Body of pancreas (tissue), 4 donors: ENCODE measurements at regions not wholly inside any gene's neighbourhood (a gene's known extent, or its start where the extent isn't known, plus 50 kb on each side); places are given as distances from the start of the nearest gene placed in this dataset.

Experiments used
- ATAC-seq: fragments of 150-250 bp; one replicate; pipeline ENCODE4 v1.9.1; 2016
- DNase-seq, 4 donors: peaks; one replicate each; pipeline ENCODE4 v3.0.0-alpha.2; 2019
- H3K27ac ChIP-seq, 4 donors: fragments of 200-600 bp; sonication (generic); 1 replicate in 3 of 4; 2 replicates in 1 of 4; pipeline versions ENCODE4 v1.5.1 to v1.6.1; 2016 to 2019; ENCODE audit warnings: mild to moderate bottlenecking in 1 of 4, mixed read lengths in 1 of 4, moderate library complexity in 1 of 4
- H3K27me3 ChIP-seq, 2 donors: fragments of 200-600 bp; sonication (generic); one replicate each; pipeline ENCODE4 v1.6.0; 2016; ENCODE audit warnings: mild to moderate bottlenecking in 1 of 2
- H3K36me3 ChIP-seq, 2 donors: fragments of 200-600 bp; sonication (generic); replicated peaks in 1 of 2; 2 replicates each; pipeline ENCODE4 v1.5.1; 2016; ENCODE audit warnings: low read depth in 2 of 2; ENCODE audit not compliant: insufficient read depth in 1 of 2
- H3K4me1 ChIP-seq: fragments of 200-600 bp; sonication (generic); one replicate; pipeline ENCODE4 v1.6.0; 2016
- H3K4me3 ChIP-seq, 2 donors: fragments of 200-600 bp; sonication (generic); 1 replicate in 1 of 2; 2 replicates in 1 of 2; pipeline ENCODE4 v1.5.1; 2016 to 2019
- H3K9me3 ChIP-seq, 3 donors: fragments of 200-600 bp; sonication (generic); 1 replicate in 2 of 3; 2 replicates in 1 of 3; pipeline ENCODE4 v1.5.1; 2016
- CTCF ChIP-seq, 7 experiments: fragments of 450-650 bp in 4 of 7; fragments of 200-600 bp in 3 of 7; sonication (generic) in 3 of 7; IDR thresholded peaks; one replicate each; pipeline ENCODE4 v1.5.1; 2016 to 2019; ENCODE audit warnings: antibody characterized with exemption in 7 of 7
- POLR2A ChIP-seq, 3 donors: fragments of 450-650 bp; IDR thresholded peaks; one replicate each; pipeline ENCODE4 v1.6.1; 2016; ENCODE audit warnings: antibody characterized with exemption in 3 of 3, mild to moderate bottlenecking in 2 of 3
- WGBS, 2 donors: methylation state at CpG; one replicate each; pipeline ENCODE4 v1.1.5; 2017; 5-methylcytosine and 5-hydroxymethylcytosine counted together
- intact Hi-C: fragments of 100-400 bp; cut with DNase I; formaldehyde crosslinking; loops from one replicate; pipeline ENCODE4 v1.15.1; 2023

GRCh38 chr2:188675391-188676009 lies 298.7 kb upstream of the COL3A1 start:
- TF ChIP-seq CTCF (IDR thresholded peaks at IDR 0.05) (no peak), POLR2A (IDR thresholded peaks at IDR 0.05) (no peak)
- Histone ChIP-seq H3K27ac (no peak overlapping the region), H3K36me3 (no peaks in the 10 kb centered on the region), H3K4me3 (no peak overlapping the region), H3K27me3 (no peaks in the 10 kb centered on the region), H3K9me3 (no peaks in the 10 kb centered on the region), H3K4me1 (no peaks in the 10 kb centered on the region)
- no peak for DNase-seq
- no peak for ATAC-seq
- intact Hi-C loops = no loop called here

GRCh38 chr2:188676010-188676400 lies 298.2 kb upstream of the COL3A1 start:
- Histone ChIP-seq H3K9me3 (no peaks in the 10 kb centered on the region), H3K27ac (no peak overlapping the region), H3K36me3 (no peaks in the 10 kb centered on the region), H3K4me1 (no peaks in the 10 kb centered on the region), H3K27me3 (no peaks in the 10 kb centered on the region), H3K4me3 (no peak overlapping the region)
- intact Hi-C loops = no loop called here
- TF ChIP-seq CTCF (IDR thresholded peaks at IDR 0.05) (no peak), POLR2A (IDR thresholded peaks at IDR 0.05) (no peak)
- ATAC-seq (no peak), DNase-seq (no peak)
- WGBS, 2 donors = 95 to 98% methylated on average over 1 of the region's 1 CpG

GRCh38 chr2:188677142-188677541 lies 297.0 kb upstream of the COL3A1 start:
- no peak overlapping the region for H3K4me3 ChIP-seq
- ATAC-seq = no peak
- H3K9me3 ChIP-seq = no peaks in the 10 kb centered on the region
- H3K27ac ChIP-seq = no peak overlapping the region
- no peak for TF ChIP-seq CTCF (IDR thresholded peaks at IDR 0.05)
- no peak for TF ChIP-seq POLR2A (IDR thresholded peaks at IDR 0.05)
- intact Hi-C loops = no loop called here
- H3K4me1 ChIP-seq = no peaks in the 10 kb centered on the region
- no peaks in the 10 kb centered on the region for H3K36me3 ChIP-seq
- no peak for DNase-seq
- H3K27me3 ChIP-seq = no peaks in the 10 kb centered on the region

- Histone ChIP-seq H3K4me3 (no peak overlapping the region), H3K4me1 (no peaks in the 10 kb centered on the region), H3K36me3 (no peaks in the 10 kb centered on the region), H3K9me3 (no peaks in the 10 kb centered on the region), H3K27me3 (no peaks in the 10 kb centered on the region), H3K27ac (no peak overlapping the region)
- intact Hi-C loops = no loop called here
- DNase-seq (no peak), ATAC-seq (no peak)
- TF ChIP-seq CTCF (IDR thresholded peaks at IDR 0.05) = no peak
- TF ChIP-seq POLR2A (IDR thresholded peaks at IDR 0.05) = no peak
- WGBS, 2 donors = 35 to 45% methylated on average over 2 of the region's 2 CpGs
Observed at GRCh38 chr2:188678882-188679281, 295.3 kb upstream of the COL3A1 start.

GRCh38 chr2:188682838-188683237 lies 291.3 kb upstream of the COL3A1 start:
- WGBS, 2 donors = 31 to 43% methylated on average over 1 of the region's 1 CpG

More at GRCh38 chr2:188682838-188683237, 291.3 kb upstream of the COL3A1 start:
- DNase-seq = no peak
- no peak overlapping the region for H3K27ac ChIP-seq
- H3K9me3 ChIP-seq = no peaks in the 10 kb centered on the region
- ATAC-seq = no peak
- no peak overlapping the region for H3K4me3 ChIP-seq
- H3K36me3 ChIP-seq = no peaks in the 10 kb centered on the region
- intact Hi-C loops = no loop called here
- no peaks in the 10 kb centered on the region for H3K4me1 ChIP-seq
- no peaks in the 10 kb centered on the region for H3K27me3 ChIP-seq
- TF ChIP-seq POLR2A (IDR thresholded peaks at IDR 0.05) = no peak
- no peak for TF ChIP-seq CTCF (IDR thresholded peaks at IDR 0.05)
